IPS-18a (cell line): ENCODE measurements at regions not wholly inside any gene's neighbourhood (a gene's known extent, or its start where the extent isn't known, plus 50 kb on each side); places are given as distances from the start of the nearest gene placed in this dataset.

Experiments
- H3K27ac ChIP-seq: one replicate; pipeline ENCODE4 v1.5.1; 2013; ENCODE audit warnings: low read length
- H3K27me3 ChIP-seq: one replicate; pipeline ENCODE4 v1.6.1; 2013; ENCODE audit warnings: mild to moderate bottlenecking, low read length; ENCODE audit not compliant: control insufficient read depth, insufficient read depth
- H3K36me3 ChIP-seq: one replicate; pipeline ENCODE4 v1.6.1; 2013; ENCODE audit warnings: low read depth, low read length; ENCODE audit not compliant: control insufficient read depth
- H3K4me1 ChIP-seq: one replicate; pipeline ENCODE4 v1.6.1; 2013; ENCODE audit warnings: low read depth, low read length; ENCODE audit not compliant: control insufficient read depth
- H3K4me3 ChIP-seq: one replicate; pipeline ENCODE4 v1.5.1; 2013; ENCODE audit warnings: low read length
- H3K9ac ChIP-seq: one replicate; pipeline ENCODE4 v1.6.1; 2013; ENCODE audit warnings: mild to moderate bottlenecking, low read length, moderate library complexity
- H3K9me3 ChIP-seq: one replicate; pipeline ENCODE4 v1.6.1; 2013; ENCODE audit warnings: low read depth, low read length; ENCODE audit not compliant: control insufficient read depth

DNA sequence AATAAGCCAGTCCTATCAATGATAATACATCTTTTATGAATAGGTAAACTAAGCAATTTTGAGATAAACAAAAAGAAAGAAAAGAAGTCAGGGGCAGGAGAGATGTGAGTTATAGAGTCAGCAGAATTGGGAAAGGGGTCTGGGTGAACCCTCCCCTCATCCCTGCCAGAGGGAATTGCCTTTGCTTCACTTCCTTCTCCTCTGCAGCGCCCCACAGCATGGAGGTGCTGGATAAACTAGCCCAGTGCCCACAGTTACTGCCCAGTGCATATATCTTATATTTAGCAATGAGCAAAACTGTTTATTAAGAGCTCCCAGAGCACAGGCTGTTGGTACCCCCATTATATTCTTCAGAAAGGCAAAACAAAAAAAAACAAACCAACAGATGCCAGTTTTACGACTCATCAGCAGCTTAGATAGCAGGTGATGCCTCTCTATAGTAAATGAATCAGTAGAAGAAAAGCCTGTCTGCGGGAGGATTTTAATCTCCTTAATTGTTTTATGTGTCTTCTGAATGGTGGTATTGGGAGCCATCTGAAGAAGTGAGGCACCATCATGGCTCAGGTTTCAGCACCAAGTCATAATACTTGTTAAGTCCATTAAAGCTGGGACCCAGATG lies 419.2 kb downstream of the EPM2A start:
- Histone ChIP-seq H3K27ac (no peak overlapping the region), H3K9me3 (no peaks in the 10 kb centered on the region), H3K36me3 (no peaks in the 10 kb centered on the region), H3K27me3 (no peaks in the 10 kb centered on the region), H3K4me1 (no peaks in the 10 kb centered on the region), H3K4me3 (no peak overlapping the region), H3K9ac (no peak overlapping the region)

DNA sequence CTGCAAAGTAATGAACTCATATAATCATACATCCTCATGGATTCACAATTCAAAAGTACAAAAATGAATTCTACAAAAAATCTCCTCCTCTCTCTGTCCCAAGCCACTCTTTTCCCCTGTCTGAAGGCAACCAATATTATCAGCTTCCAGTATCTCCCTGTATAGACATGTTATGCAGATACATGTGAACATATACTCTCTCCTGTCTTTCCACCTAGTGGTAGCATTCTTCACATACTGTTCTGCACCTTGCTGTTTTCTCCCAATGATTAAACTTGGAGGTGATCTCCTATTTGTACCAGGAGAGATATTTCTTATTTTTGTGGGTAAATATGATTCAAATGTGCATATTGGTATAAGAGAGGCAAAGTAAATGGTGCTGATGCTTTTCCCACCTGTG lies 416.4 kb downstream of the EPM2A start:
- H3K9ac ChIP-seq: no peak overlapping the region
- no peaks in the 10 kb centered on the region for H3K4me1 ChIP-seq
- H3K27me3 ChIP-seq: no peaks in the 10 kb centered on the region
- H3K36me3 ChIP-seq: no peaks in the 10 kb centered on the region
- no peak overlapping the region for H3K27ac ChIP-seq
- H3K4me3 ChIP-seq: no peak overlapping the region
- H3K9me3 ChIP-seq: no peaks in the 10 kb centered on the region

DNA sequence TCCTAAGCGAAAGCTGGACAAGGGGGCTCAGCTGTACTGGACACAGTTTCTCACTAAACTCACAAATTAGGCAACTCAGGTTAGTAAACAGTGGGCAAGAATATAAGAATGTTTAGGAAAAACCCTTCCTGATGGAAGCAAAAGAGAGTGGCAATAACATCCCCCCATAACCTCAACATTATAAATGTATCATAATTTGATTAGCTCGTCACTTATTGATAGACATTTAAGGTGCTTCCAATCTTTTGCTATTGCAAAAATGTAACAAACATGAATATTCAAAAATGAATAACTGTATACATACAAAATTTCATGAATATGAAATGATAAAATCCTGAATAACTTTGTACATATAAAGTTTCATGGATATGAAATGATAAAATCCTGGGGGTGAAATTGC lies 415.7 kb downstream of the EPM2A start:
- Histone ChIP-seq H3K27me3 (no peaks in the 10 kb centered on the region), H3K9me3 (no peaks in the 10 kb centered on the region), H3K4me1 (no peaks in the 10 kb centered on the region)

DNA sequence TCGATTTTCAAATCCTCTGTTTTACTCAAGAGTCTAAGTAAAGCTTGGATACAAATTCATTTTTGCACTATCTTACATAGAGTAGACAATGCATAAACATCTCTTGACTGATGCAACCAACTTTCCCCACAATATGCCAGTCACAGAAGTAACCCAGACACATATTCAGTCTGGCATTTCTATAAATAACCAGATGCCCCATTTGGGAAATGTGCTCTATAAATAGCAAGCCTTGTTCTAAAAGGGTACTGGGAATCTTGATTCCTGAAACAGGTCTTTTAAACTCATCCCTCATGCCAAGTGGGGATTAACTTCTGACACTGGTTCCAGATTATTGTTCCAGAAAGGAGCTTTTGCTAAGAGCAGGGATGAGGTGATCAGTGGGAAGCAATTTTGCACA lies 411.7 kb downstream of the EPM2A start:
- Histone ChIP-seq H3K36me3 (no peaks in the 10 kb centered on the region), H3K4me1 (no peaks in the 10 kb centered on the region), H3K9me3 (no peaks in the 10 kb centered on the region), H3K4me3 (no peak overlapping the region), H3K9ac (no peak overlapping the region), H3K27me3 (no peaks in the 10 kb centered on the region), H3K27ac (no peak overlapping the region)

More for the DNA sequence above, 415.7 kb downstream of the EPM2A start:
- Histone ChIP-seq H3K9ac (no peak overlapping the region), H3K27ac (no peak overlapping the region), H3K4me3 (no peak overlapping the region), H3K36me3 (no peaks in the 10 kb centered on the region)

DNA sequence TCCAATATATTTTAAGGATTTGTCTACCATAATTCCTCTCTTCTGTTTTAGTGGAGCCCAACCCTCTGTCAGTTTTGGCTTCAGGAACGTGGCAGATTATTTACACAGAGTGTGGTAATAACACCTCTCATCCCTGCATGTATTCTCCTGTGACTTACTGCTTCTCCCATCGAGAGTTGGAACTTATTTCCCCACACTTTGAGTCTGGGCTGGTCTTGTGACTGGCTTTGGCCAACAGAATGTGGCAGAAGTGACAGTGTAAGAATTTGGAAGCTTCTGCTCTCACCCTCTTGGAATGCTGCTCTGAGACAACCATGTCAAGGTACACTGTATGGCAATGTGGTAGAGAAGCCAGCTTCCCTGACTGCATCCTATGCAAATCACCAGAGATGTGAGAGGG lies 407.7 kb downstream of the EPM2A start:
- Histone ChIP-seq H3K27ac (no peak overlapping the region), H3K27me3 (no peaks in the 10 kb centered on the region), H3K4me3 (no peak overlapping the region), H3K9me3 (no peaks in the 10 kb centered on the region), H3K9ac (no peak overlapping the region), H3K4me1 (peaks cover 8% of the 10 kb centered on the region), H3K36me3 (no peaks in the 10 kb centered on the region)

DNA sequence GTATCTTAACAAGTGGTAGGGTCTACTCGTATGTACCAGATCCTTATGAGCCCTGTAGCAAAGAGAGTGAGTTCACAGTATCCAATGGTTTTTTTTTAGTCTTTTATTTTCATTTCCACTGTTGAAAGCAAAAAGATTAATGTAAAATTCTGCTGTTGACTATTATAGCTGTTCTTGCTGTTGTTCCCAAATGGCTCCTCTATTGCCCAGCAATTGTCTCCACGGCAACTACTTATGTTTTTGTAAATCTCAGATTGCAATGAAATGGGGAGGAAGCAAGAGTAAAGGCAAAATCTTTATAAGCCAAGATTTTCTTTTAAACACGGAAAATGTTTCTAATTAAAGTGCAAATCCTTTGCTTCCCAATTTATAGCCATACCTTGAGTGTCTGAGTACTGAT lies 406.1 kb downstream of the EPM2A start:
- no peaks in the 10 kb centered on the region for H3K27me3 ChIP-seq
- peaks cover 8% of the 10 kb centered on the region for H3K4me1 ChIP-seq
- H3K27ac ChIP-seq: no peak overlapping the region
- H3K36me3 ChIP-seq: no peaks in the 10 kb centered on the region
- H3K4me3 ChIP-seq: no peak overlapping the region
- H3K9me3 ChIP-seq: no peaks in the 10 kb centered on the region
- H3K9ac ChIP-seq: no peak overlapping the region

DNA sequence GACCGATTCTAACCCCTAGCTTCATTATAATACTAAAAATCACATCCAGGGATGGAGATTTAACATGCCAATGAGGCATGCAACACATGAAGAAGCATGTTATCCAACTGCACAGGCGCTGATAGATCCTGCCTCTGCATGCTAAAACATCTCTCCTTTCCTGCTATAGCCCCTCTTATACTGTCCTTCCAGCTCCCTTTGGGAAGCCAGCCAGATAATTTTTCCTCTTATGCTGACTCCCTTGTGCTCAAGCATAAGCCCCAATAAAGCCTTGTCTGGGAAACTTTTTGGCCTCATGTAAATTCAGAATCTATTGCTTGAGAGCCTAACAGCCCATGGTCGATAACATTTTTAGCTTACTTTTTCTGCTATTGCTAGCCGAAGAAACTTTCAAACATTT lies 404.3 kb downstream of the EPM2A start:
- H3K27me3 ChIP-seq: no peaks in the 10 kb centered on the region

DNA sequence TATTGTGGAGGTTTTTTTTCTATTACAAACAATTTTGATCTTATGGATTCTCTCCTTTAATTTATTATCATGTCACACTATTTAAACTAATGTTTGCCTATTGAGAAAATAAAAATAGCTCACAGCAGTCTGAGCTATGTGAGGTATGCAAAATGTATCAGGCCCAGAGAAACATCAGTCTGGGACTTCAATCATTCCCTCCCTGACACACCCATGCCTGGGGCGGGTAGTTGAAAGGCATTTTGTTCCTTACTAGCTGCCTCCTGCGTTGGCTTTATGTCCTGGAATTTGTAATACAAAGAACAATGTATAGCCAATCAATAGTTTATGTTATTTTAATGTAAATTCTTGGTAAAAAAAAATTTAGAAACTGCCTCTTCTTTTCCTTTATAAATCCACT lies 403.3 kb downstream of the EPM2A start:
- Histone ChIP-seq H3K4me3 (no peak overlapping the region), H3K4me1 (peaks cover 8% of the 10 kb centered on the region), H3K36me3 (no peaks in the 10 kb centered on the region), H3K9me3 (no peaks in the 10 kb centered on the region), H3K27ac (no peak overlapping the region), H3K9ac (no peak overlapping the region), H3K27me3 (no peaks in the 10 kb centered on the region)

More for the DNA sequence above, 404.3 kb downstream of the EPM2A start:
- H3K4me1 ChIP-seq: peaks cover 8% of the 10 kb centered on the region
- H3K27ac ChIP-seq: no peak overlapping the region
- no peak overlapping the region for H3K9ac ChIP-seq
- no peak overlapping the region for H3K4me3 ChIP-seq
- no peaks in the 10 kb centered on the region for H3K9me3 ChIP-seq
- no peaks in the 10 kb centered on the region for H3K36me3 ChIP-seq

DNA sequence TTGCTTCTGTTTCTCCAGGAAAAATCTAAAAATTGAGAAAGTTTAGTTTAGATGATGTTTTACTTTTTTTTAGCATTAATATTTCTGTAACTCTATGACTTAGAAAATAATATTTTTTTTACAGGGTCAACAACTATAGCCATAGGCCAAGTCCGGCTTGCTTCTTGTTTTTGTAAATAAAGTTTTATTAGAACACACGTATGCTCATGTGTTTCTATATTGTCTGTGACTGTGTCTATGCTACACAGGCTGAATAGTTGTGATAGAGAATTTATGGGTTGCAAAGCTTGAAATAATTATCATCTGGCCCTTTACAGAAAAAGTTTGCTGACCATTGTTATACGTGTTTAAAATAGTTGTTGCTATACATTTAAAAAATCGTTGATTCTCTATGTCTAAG lies 399.2 kb downstream of the EPM2A start:
- Histone ChIP-seq H3K9ac (no peak overlapping the region), H3K4me1 (peaks cover 8% of the 10 kb centered on the region), H3K27ac (no peak overlapping the region), H3K9me3 (no peaks in the 10 kb centered on the region), H3K36me3 (no peaks in the 10 kb centered on the region), H3K4me3 (no peak overlapping the region), H3K27me3 (no peaks in the 10 kb centered on the region)

DNA sequence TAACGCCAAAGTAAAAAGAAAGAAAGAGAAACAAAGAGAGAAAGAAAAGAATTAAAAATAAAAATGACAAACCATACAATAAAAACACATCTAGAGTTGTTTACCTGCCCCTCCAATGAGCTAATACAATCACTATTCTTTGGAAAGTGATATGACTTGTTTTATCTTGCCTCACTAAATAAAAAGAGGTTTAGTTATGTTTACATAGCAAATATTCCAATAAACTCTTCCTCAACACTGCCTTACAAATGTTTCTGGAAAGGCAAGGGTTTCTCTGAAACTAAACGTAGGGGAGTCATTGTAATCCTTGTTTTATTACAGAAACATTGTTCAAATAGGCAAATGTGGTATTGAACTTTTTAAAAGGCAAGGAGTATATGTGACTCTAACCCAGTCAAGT lies 396.2 kb downstream of the EPM2A start:
- no peaks in the 10 kb centered on the region for H3K36me3 ChIP-seq
- H3K27ac ChIP-seq: no peak overlapping the region
- H3K4me3 ChIP-seq: no peak overlapping the region
- no peaks in the 10 kb centered on the region for H3K27me3 ChIP-seq
- H3K9me3 ChIP-seq: no peaks in the 10 kb centered on the region
- no peak overlapping the region for H3K9ac ChIP-seq
- no peaks in the 10 kb centered on the region for H3K4me1 ChIP-seq

DNA sequence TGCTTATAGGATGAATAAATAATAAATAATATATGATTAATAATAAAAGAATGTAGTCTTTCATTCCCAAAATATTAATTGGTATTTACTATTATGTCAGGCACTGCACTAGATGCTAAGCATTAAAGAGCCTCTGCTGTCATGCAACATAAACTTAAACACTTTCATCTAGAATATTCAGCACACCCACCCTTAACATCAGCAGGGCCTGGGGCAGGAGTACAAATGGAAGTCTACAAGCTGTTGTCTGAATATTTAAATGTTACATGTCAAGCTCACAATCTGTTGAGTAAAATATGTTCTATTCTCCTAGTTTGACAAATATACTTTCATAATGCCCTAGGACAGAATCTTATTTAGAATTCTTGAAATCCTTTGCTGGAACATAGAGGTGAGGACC lies 395.1 kb downstream of the EPM2A start:
- Histone ChIP-seq H3K9me3 (no peaks in the 10 kb centered on the region), H3K4me3 (no peak overlapping the region), H3K36me3 (no peaks in the 10 kb centered on the region), H3K9ac (no peak overlapping the region), H3K4me1 (no peaks in the 10 kb centered on the region), H3K27ac (no peak overlapping the region), H3K27me3 (no peaks in the 10 kb centered on the region)

DNA sequence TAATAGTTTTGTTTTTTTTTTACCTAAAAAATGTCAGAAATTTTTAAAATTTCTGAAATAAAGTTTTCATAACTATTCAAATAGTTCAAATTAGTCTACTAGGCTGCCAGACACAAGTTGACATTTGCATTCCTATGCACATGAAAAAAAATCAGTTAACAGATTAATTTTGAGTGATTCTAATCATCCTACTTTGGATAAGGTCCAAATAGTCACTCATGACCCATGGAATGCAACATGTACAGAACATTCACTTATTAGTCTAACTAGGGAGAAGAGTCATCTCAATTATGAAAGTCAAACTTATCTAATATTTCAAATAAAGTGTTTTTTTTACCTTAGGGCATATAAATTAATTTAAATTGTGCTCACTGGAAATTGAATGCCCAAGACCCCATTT lies 390.2 kb downstream of the EPM2A start:
- Histone ChIP-seq H3K36me3 (no peaks in the 10 kb centered on the region), H3K9ac (no peak overlapping the region), H3K4me1 (peaks cover 5% of the 10 kb centered on the region), H3K4me3 (no peak overlapping the region), H3K27me3 (no peaks in the 10 kb centered on the region), H3K9me3 (no peaks in the 10 kb centered on the region), H3K27ac (no peak overlapping the region)
